ENCODE measurements at regions not wholly inside any gene's neighbourhood (a gene's known extent, or its start where the extent isn't known, plus 50 kb on each side); places are given as distances from the start of the nearest gene placed in this dataset.

- intact Hi-C loops (cut with DNase I), result no loop called here
- TF ChIP-seq CTCF (IDR thresholded peaks at IDR 0.05) (no peak), POLR2A (IDR thresholded peaks at IDR 0.05) (no peak)
- H3K4me1 ChIP-seq, result no peaks in the 10 kb centered on the region
- H3K4me3 ChIP-seq, result peak overlapping the region in 1 of 4 donors; percentile 34
- H3K27me3 ChIP-seq, result peaks cover 0 to 47% (median 0%) of the 10 kb centered on the region in 4 donors
- WGBS, 2 donors, result 6 to 19% methylated on average over 8 to 17 of the region's 56 CpGs
- no peaks in the 10 kb centered on the region for H3K36me3 ChIP-seq
- no peak for DNase-seq
- no peaks in the 10 kb centered on the region for H3K9me3 ChIP-seq
- no peak overlapping the region for H3K27ac ChIP-seq
These were observed 328.5 kb downstream of the FAM72C start for GRCh38 chr1:143643148-143643885.

GRCh38 chr1:143625886-143626285 is 345.9 kb downstream of the FAM72C start:
- Histone ChIP-seq H3K36me3 (no peaks in the 10 kb centered on the region), H3K27ac (no peak overlapping the region), H3K4me3 (no peak overlapping the region), H3K4me1 (no peaks in the 10 kb centered on the region), H3K27me3 (no peaks in the 10 kb centered on the region), H3K9me3 (no peaks in the 10 kb centered on the region)
- 35 to 41% methylated on average over 2 of the region's 2 CpGs for WGBS, 2 donors
- no peak for DNase-seq
- intact Hi-C loops (cut with DNase I), result no loop called here
- TF ChIP-seq CTCF (IDR thresholded peaks at IDR 0.05) (no peak), POLR2A (IDR thresholded peaks at IDR 0.05) (no peak)

GRCh38 chr1:143619851-143620250 is 351.9 kb downstream of the FAM72C start:
- WGBS, 2 donors, result 64 to 78% methylated on average over 2 to 9 of the region's 12 CpGs
- DNase-seq, result no peak
- intact Hi-C loops (cut with DNase I), result no loop called here

GRCh38 chr1:143611159-143611558 is 360.6 kb downstream of the FAM72C start:
- no peak for DNase-seq
- Histone ChIP-seq H3K36me3 (no peaks in the 10 kb centered on the region), H3K27me3 (no peaks in the 10 kb centered on the region), H3K4me3 (no peak overlapping the region), H3K27ac (no peak overlapping the region), H3K9me3 (no peaks in the 10 kb centered on the region), H3K4me1 (no peaks in the 10 kb centered on the region)
- intact Hi-C loops (cut with DNase I), result no loop called here
- 44 to 56% methylated on average over 2 of the region's 2 CpGs for WGBS, 2 donors
- no peak for TF ChIP-seq POLR2A (IDR thresholded peaks at IDR 0.05)
- no peak for TF ChIP-seq CTCF (IDR thresholded peaks at IDR 0.05)

More at GRCh38 chr1:143619851-143620250, 351.9 kb downstream of the FAM72C start:
- no peak overlapping the region for H3K4me3 ChIP-seq
- no peak for TF ChIP-seq POLR2A (IDR thresholded peaks at IDR 0.05)
- TF ChIP-seq CTCF (IDR thresholded peaks at IDR 0.05), result no peak
- no peaks in the 10 kb centered on the region for H3K4me1 ChIP-seq
- H3K27ac ChIP-seq, result no peak overlapping the region
- no peaks in the 10 kb centered on the region for H3K36me3 ChIP-seq
- H3K27me3 ChIP-seq, result no peaks in the 10 kb centered on the region
- H3K9me3 ChIP-seq, result no peaks in the 10 kb centered on the region

- intact Hi-C loops (cut with DNase I), result no loop called here
- Histone ChIP-seq H3K36me3 (no peaks in the 10 kb centered on the region), H3K27me3 (no peaks in the 10 kb centered on the region), H3K4me3 (no peak overlapping the region), H3K4me1 (no peaks in the 10 kb centered on the region), H3K9me3 (no peaks in the 10 kb centered on the region), H3K27ac (no peak overlapping the region)
- DNase-seq, result no peak
- WGBS, 2 donors, result 92% methylated on average over 11 of the region's 11 CpGs
- TF ChIP-seq POLR2A (IDR thresholded peaks at IDR 0.05) (no peak), CTCF (IDR thresholded peaks at IDR 0.05) (no peak)
These were observed 361.6 kb downstream of the FAM72C start for GRCh38 chr1:143610196-143610595.
